HUES64 (cell line): ENCODE measurements at regions not wholly inside any gene's neighbourhood (a gene's known extent, or its start where the extent isn't known, plus 50 kb on each side); places are given as distances from the start of the nearest gene placed in this dataset.

Source experiments
- H3K27ac ChIP-seq: 2 replicates; pipeline ENCODE4 v1.7.0; 2013; ENCODE audit warnings: low read depth, low read length, inconsistent platforms
- H3K27me3 ChIP-seq: 2 replicates; pipeline ENCODE4 v1.6.1; 2013; ENCODE audit warnings: mild to moderate bottlenecking, low read length; ENCODE audit not compliant: insufficient read depth
- H3K36me3 ChIP-seq: 2 replicates; pipeline ENCODE4 v1.6.1; 2013; ENCODE audit warnings: mild to moderate bottlenecking, low read length; ENCODE audit not compliant: insufficient read depth
- H3K4me1 ChIP-seq: 2 replicates; pipeline ENCODE4 v1.6.1; 2013; ENCODE audit warnings: mild to moderate bottlenecking, low read length, moderate library complexity; ENCODE audit not compliant: insufficient read depth
- H3K4me3 ChIP-seq: 2 replicates; pipeline ENCODE4 v1.5.1; 2013; ENCODE audit warnings: mild to moderate bottlenecking, low read length, moderate library complexity
- H3K9ac ChIP-seq: 2 replicates; pipeline ENCODE4 v1.6.1; 2013; ENCODE audit warnings: mild to moderate bottlenecking, low read depth, low read length
- H3K9me3 ChIP-seq: 2 replicates; pipeline ENCODE4 v1.6.1; 2013; ENCODE audit warnings: low read depth, low read length; ENCODE audit not compliant: insufficient read depth
- WGBS: fragments of 150-250, 120-280 bp; methylation state at CpG from one replicate; pipeline ENCODE4 v1.1.7; 2013; ENCODE audit warnings: missing lambda C conversion rate; 5-methylcytosine and 5-hydroxymethylcytosine counted together

DNA sequence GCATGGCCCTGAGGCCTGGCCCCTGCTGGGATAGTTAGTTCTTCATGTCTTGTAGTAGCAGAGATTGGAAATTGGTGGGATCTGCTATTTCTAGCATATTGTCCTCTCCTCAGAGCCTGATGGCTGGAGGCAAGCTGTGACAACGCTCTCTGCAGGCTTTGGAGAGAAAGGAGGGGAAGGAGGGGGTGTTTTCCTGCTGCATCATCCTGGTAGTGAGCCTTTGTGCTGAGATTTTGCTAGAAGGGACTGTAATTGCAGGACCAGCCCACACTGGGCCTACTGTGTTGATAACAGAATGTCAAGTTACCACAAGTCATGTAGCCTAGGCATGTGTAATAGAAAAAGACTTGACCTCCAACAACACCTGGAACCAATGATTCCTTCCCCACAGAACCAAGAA, 351.0 kb downstream of the SIPA1L2 start:
- Histone ChIP-seq H3K4me3 (no peak overlapping the region), H3K9ac (no peak overlapping the region), H3K36me3 (no peaks in the 10 kb centered on the region), H3K4me1 (peaks cover 38% of the 10 kb centered on the region), H3K27me3 (no peaks in the 10 kb centered on the region), H3K27ac (no peak overlapping the region), H3K9me3 (no peaks in the 10 kb centered on the region)
- 59% methylated on average over 1 of the region's 1 CpG for WGBS

DNA sequence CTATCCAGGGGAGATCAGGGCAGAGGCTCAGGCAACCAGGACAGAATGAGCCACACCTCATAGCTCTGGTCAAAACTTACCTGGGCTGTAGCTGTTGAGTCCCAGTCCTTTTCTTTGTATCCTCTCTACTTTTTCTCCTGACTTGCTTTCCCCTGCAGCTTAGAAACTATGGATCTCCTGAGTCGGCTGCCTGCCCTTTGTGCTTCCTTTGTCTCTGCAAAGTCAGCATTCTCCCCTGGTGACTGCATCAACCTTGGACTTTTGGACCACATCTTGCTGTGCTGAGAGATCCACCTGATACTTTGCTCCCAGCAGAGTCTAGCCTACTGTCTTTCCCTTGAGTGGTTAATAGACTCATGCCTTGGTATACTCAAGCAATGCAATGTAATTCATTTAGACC, 353.3 kb downstream of the SIPA1L2 start:
- H3K36me3 ChIP-seq = no peaks in the 10 kb centered on the region
- no peak overlapping the region for H3K4me3 ChIP-seq
- peaks cover 37% of the 10 kb centered on the region for H3K4me1 ChIP-seq
- 90% methylated on average over 1 of the region's 1 CpG for WGBS
- H3K9ac ChIP-seq = no peak overlapping the region
- no peaks in the 10 kb centered on the region for H3K9me3 ChIP-seq
- no peaks in the 10 kb centered on the region for H3K27me3 ChIP-seq
- H3K27ac ChIP-seq = no peak overlapping the region

- Histone ChIP-seq H3K27me3 (no peaks in the 10 kb centered on the region), H3K36me3 (no peaks in the 10 kb centered on the region), H3K27ac (no peak overlapping the region), H3K4me3 (no peak overlapping the region), H3K9me3 (no peaks in the 10 kb centered on the region), H3K9ac (no peak overlapping the region), H3K4me1 (peaks cover 23% of the 10 kb centered on the region)
- 82% methylated on average over 10 of the region's 11 CpGs for WGBS
Observed at GRCh38 chr1:232274999-232275710, 354.8 kb downstream of the SIPA1L2 start.

GRCh38 chr1:232274236-232274855, 355.6 kb downstream of the SIPA1L2 start:
- WGBS = 90% methylated on average over 4 of the region's 4 CpGs
- no peaks in the 10 kb centered on the region for H3K9me3 ChIP-seq
- H3K27ac ChIP-seq = no peak overlapping the region

GRCh38 chr1:232273011-232273410, 356.9 kb downstream of the SIPA1L2 start:
- 95% methylated on average over 4 of the region's 4 CpGs for WGBS
- H3K4me1 ChIP-seq = peaks cover 6% of the 10 kb centered on the region; the same call in 1 of the 2 replicates

More at GRCh38 chr1:232274236-232274855, 355.6 kb downstream of the SIPA1L2 start:
- Histone ChIP-seq H3K36me3 (no peaks in the 10 kb centered on the region), H3K9ac (no peak overlapping the region), H3K27me3 (no peaks in the 10 kb centered on the region), H3K4me3 (no peak overlapping the region), H3K4me1 (peaks cover 16% of the 10 kb centered on the region)

GRCh38 chr1:232271991-232272589, 357.8 kb downstream of the SIPA1L2 start:
- no peak overlapping the region for H3K4me3 ChIP-seq
- WGBS = 95% methylated on average over 10 of the region's 10 CpGs

More at GRCh38 chr1:232273011-232273410, 356.9 kb downstream of the SIPA1L2 start:
- H3K27me3 ChIP-seq = no peaks in the 10 kb centered on the region
- H3K4me3 ChIP-seq = no peak overlapping the region
- no peak overlapping the region for H3K9ac ChIP-seq
- H3K27ac ChIP-seq = no peak overlapping the region
- no peaks in the 10 kb centered on the region for H3K36me3 ChIP-seq
- H3K9me3 ChIP-seq = no peaks in the 10 kb centered on the region

DNA sequence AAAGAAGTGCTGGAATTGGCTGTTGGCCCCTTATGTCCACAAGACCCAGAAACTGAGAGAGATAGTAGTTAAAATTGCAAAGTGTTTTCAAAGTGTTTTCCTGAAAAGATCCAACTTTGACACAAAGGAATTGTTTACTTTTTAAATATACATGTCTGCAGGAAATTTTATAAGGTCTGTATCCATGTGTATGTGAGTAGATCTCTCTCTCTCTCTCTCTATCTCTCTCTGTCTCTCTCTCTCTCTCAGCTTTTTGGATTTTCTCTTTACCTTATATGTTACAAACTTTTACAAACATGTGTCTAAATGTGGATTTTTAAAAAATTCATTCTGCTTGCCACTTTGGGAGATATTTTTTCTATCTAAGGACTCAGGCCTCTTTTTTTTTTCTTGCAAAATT, 358.6 kb downstream of the SIPA1L2 start:
- no peak overlapping the region for H3K4me3 ChIP-seq
- H3K36me3 ChIP-seq = no peaks in the 10 kb centered on the region
- H3K9me3 ChIP-seq = no peaks in the 10 kb centered on the region
- H3K4me1 ChIP-seq = peaks cover 6% of the 10 kb centered on the region; the same call in 1 of the 2 replicates
- H3K27me3 ChIP-seq = no peaks in the 10 kb centered on the region
- H3K9ac ChIP-seq = no peak overlapping the region
- no peak overlapping the region for H3K27ac ChIP-seq

More at GRCh38 chr1:232271991-232272589, 357.8 kb downstream of the SIPA1L2 start:
- peaks cover 6% of the 10 kb centered on the region; the same call in 1 of the 2 replicates for H3K4me1 ChIP-seq
- no peaks in the 10 kb centered on the region for H3K27me3 ChIP-seq
- H3K36me3 ChIP-seq = no peaks in the 10 kb centered on the region
- H3K9ac ChIP-seq = no peak overlapping the region
- no peaks in the 10 kb centered on the region for H3K9me3 ChIP-seq
- no peak overlapping the region for H3K27ac ChIP-seq

- Histone ChIP-seq H3K4me3 (no peak overlapping the region), H3K36me3 (no peaks in the 10 kb centered on the region), H3K9me3 (no peaks in the 10 kb centered on the region), H3K9ac (no peak overlapping the region), H3K27ac (no peak overlapping the region), H3K27me3 (no peaks in the 10 kb centered on the region), H3K4me1 (peaks cover 6% of the 10 kb centered on the region; the same call in 1 of the 2 replicates)
- WGBS = 96% methylated on average over 2 of the region's 2 CpGs
Observed at GRCh38 chr1:232269988-232270387, 359.9 kb downstream of the SIPA1L2 start.

DNA sequence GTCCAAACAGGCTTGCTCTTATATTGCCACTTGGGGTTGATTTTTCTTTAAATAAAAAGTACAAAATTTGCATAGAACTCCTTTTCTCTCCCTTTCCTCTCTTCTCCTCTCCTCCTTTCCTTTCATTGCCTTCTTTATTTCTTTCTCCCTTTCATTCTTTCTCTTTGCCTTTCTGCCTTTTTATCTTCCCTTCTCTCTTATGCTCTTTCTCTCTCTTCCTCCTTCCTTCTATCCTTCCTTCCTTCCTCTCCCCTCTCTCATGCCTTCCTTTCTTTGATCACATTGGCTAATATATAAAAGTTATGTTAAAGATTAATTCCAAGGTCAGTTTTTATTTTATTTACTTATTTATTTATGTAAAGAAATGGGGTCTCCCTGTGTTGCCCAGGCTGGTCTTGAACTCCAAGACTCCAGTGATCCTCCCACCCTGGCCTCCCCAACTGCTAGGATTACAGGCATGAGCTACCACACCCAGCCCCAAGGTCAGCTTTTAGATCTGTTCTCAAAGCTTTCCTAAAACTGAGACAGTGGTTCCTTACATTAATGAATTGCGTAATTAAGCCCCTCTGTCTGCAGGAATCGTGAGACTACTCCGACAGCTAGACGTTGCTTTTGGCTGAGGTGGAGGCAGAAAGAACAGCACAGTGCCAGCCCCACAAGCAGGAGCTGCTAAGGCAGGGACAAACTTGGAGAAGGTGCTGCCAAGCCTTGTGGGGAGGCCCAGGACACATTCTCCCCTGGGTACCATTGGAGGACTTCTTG, 361.9 kb downstream of the SIPA1L2 start:
- H3K4me3 ChIP-seq = no peak overlapping the region
- H3K36me3 ChIP-seq = no peaks in the 10 kb centered on the region
- 93% methylated on average over 4 of the region's 4 CpGs for WGBS
- H3K9me3 ChIP-seq = no peaks in the 10 kb centered on the region
- H3K4me1 ChIP-seq = no peaks in the 10 kb centered on the region
- no peak overlapping the region for H3K27ac ChIP-seq
- H3K9ac ChIP-seq = no peak overlapping the region
- 0 out of 2 replicates have a peak, but pooled peaks cover 2% of the 10 kb centered on the region for H3K27me3 ChIP-seq

GRCh38 chr1:232267092-232267836, 362.7 kb downstream of the SIPA1L2 start:
- WGBS = 95% methylated on average over 5 of the region's 5 CpGs
- no peak overlapping the region for H3K9ac ChIP-seq
- H3K4me1 ChIP-seq = no peaks in the 10 kb centered on the region
- no peak overlapping the region for H3K27ac ChIP-seq
- H3K9me3 ChIP-seq = no peaks in the 10 kb centered on the region
- H3K36me3 ChIP-seq = no peaks in the 10 kb centered on the region
- H3K27me3 ChIP-seq = 0 out of 2 replicates have a peak, but pooled peaks cover 2% of the 10 kb centered on the region
- no peak overlapping the region for H3K4me3 ChIP-seq
